GM19463 (cell line): ENCODE measurements at regions not wholly inside any gene's neighbourhood (a gene's known extent, or its start where the extent isn't known, plus 50 kb on each side); places are given as distances from the start of the nearest gene placed in this dataset.
A peak's percentile ranks its signal among the peaks of the same experiment; 100 is the strongest.
"Not testable (repeated sequence)": the region's sequence is repeated elsewhere in the genome, so short reads cannot be mapped to it uniquely, and the experiment has no call there.

Experiments
- ATAC-seq: cut with Tn5 transposase; IDR thresholded peaks from one replicate; pipeline ENCODE4 v1.9.1; 2021; ENCODE audit warnings: mild to moderate bottlenecking, moderate library complexity; ENCODE audit not compliant: unreplicated experiment

GRCh38 chr4:135464311-135464710 lies 1262.7 kb upstream of the PABPC4L start:
- ATAC-seq = no peak

GRCh38 chr4:135447598-135447997 lies 1246.0 kb upstream of the PABPC4L start:
- not testable (repeated sequence) for ATAC-seq

GRCh38 chr4:135434936-135435335 lies 1233.3 kb upstream of the PABPC4L start:
- no peak for ATAC-seq

- no peak for ATAC-seq
Measured at GRCh38 chr4:135429528-135429927, 1227.9 kb upstream of the PABPC4L start.

GRCh38 chr4:135418353-135418752 lies 1216.8 kb upstream of the PABPC4L start:
- ATAC-seq = peak; percentile 73

GRCh38 chr4:135412213-135412612 lies 1210.6 kb upstream of the PABPC4L start:
- ATAC-seq = no peak

- no peak for ATAC-seq
Measured at GRCh38 chr4:135411251-135411650, 1209.7 kb upstream of the PABPC4L start.

GRCh38 chr4:135409261-135409660 lies 1207.7 kb upstream of the PABPC4L start:
- ATAC-seq = not testable (repeated sequence)

GRCh38 chr4:135408109-135408508 lies 1206.5 kb upstream of the PABPC4L start:
- no peak for ATAC-seq

- not testable (repeated sequence) for ATAC-seq
Measured at GRCh38 chr4:135406597-135406996, 1205.0 kb upstream of the PABPC4L start.

- no peak for ATAC-seq
Measured at GRCh38 chr4:135385830-135386581, 1184.4 kb upstream of the PABPC4L start.

GRCh38 chr4:135383356-135384288 lies 1182.0 kb upstream of the PABPC4L start:
- no peak for ATAC-seq

- ATAC-seq = no peak
Measured at GRCh38 chr4:135382280-135382959, 1180.8 kb upstream of the PABPC4L start.

GRCh38 chr4:135372131-135372530 lies 1170.5 kb upstream of the PABPC4L start:
- no peak for ATAC-seq

GRCh38 chr4:135371137-135371536 lies 1169.5 kb upstream of the PABPC4L start:
- ATAC-seq = no peak

- no peak for ATAC-seq
Measured at GRCh38 chr4:135368831-135369230, 1167.2 kb upstream of the PABPC4L start.

- ATAC-seq = no peak
Measured at GRCh38 chr4:135365065-135365464, 1163.5 kb upstream of the PABPC4L start.

GRCh38 chr4:135359128-135359527 lies 1157.5 kb upstream of the PABPC4L start:
- ATAC-seq = no peak

GRCh38 chr4:135357091-135357490 lies 1155.5 kb upstream of the PABPC4L start:
- ATAC-seq = no peak

- ATAC-seq = no peak
Measured at GRCh38 chr4:135354876-135355275, 1153.3 kb upstream of the PABPC4L start.

GRCh38 chr4:135353008-135353407 lies 1151.4 kb upstream of the PABPC4L start:
- ATAC-seq = no peak
